IPS-15b (cell line): ENCODE measurements at regions not wholly inside any gene's neighbourhood (a gene's known extent, or its start where the extent isn't known, plus 50 kb on each side); places are given as distances from the start of the nearest gene placed in this dataset.

Experiments used
- H3K27me3 ChIP-seq: one replicate; pipeline ENCODE4 v1.6.1; 2013; ENCODE audit warnings: low read length; ENCODE audit not compliant: control insufficient read depth, insufficient read depth
- H3K36me3 ChIP-seq: one replicate; pipeline ENCODE4 v1.6.1; 2013; ENCODE audit warnings: low read length; ENCODE audit not compliant: control insufficient read depth, insufficient read depth
- H3K4me1 ChIP-seq: one replicate; pipeline ENCODE4 v1.6.1; 2013; ENCODE audit warnings: mild to moderate bottlenecking, low read length; ENCODE audit not compliant: control insufficient read depth, insufficient read depth
- H3K4me3 ChIP-seq: one replicate; pipeline ENCODE4 v1.5.1; 2013; ENCODE audit warnings: low read depth, low read length
- H3K9ac ChIP-seq: one replicate; pipeline ENCODE4 v1.6.1; 2013; ENCODE audit warnings: low read depth, mild to moderate bottlenecking, low read length
- H3K9me3 ChIP-seq: one replicate; pipeline ENCODE4 v1.6.1; 2013; ENCODE audit warnings: mild to moderate bottlenecking, low read length; ENCODE audit not compliant: control insufficient read depth, insufficient read depth

GRCh38 chr4:65102419-65102818, 567.9 kb downstream of the EPHA5 start:
- no peak overlapping the region for H3K9ac ChIP-seq
- H3K4me3 ChIP-seq = no peak overlapping the region
- no peaks in the 10 kb centered on the region for H3K27me3 ChIP-seq
- H3K36me3 ChIP-seq = no peaks in the 10 kb centered on the region
- H3K4me1 ChIP-seq = no peaks in the 10 kb centered on the region
- H3K9me3 ChIP-seq = no peaks in the 10 kb centered on the region

- Histone ChIP-seq H3K4me1 (no peaks in the 10 kb centered on the region), H3K36me3 (no peaks in the 10 kb centered on the region), H3K4me3 (no peak overlapping the region), H3K9ac (no peak overlapping the region), H3K27me3 (no peaks in the 10 kb centered on the region), H3K9me3 (peaks cover 4% of the 10 kb centered on the region)
These were observed 573.7 kb downstream of the EPHA5 start for GRCh38 chr4:65096630-65097029.

DNA sequence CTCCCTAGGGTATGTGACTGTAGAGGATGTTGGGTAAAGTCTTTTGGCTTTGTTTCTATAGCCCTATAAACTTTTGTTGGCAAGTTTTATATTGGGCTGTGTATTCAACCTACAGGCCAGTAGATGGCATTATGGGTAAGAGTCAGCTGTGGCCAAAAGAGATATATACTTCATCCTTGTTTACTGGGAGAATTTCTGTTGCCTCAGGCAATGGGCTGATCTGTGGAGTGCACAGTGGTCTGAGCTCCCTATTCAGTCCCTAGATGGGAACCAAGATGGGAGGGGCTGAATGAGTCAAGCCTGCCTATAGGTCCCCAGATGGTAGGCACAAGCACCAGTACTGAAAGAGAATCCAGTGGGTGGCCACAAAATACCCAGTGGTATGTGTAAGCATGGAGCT, 580.6 kb downstream of the EPHA5 start:
- Histone ChIP-seq H3K4me1 (no peaks in the 10 kb centered on the region), H3K9ac (no peak overlapping the region), H3K4me3 (no peak overlapping the region), H3K9me3 (no peaks in the 10 kb centered on the region), H3K27me3 (no peaks in the 10 kb centered on the region), H3K36me3 (no peaks in the 10 kb centered on the region)

DNA sequence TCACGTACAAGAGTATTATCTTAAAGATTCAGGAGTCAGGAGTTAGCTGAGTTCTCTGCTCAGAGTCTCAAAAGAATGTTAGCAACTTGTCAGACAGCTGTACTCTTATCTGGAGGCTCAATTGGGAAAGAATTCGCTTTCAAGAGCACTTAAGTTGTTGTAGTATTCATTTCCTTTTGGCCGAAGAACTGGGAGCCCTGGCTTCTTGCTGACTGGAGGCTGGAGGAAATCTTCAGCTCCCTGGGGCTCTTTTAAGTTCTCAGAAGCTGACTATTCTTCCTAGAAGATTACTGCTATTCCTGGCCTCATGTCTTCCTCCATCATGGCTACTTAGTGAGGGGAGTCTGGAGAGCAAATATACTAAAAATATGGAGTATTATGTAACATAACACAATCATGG, 587.2 kb downstream of the EPHA5 start:
- Histone ChIP-seq H3K27me3 (no peaks in the 10 kb centered on the region), H3K9ac (no peak overlapping the region), H3K4me3 (no peak overlapping the region), H3K4me1 (no peaks in the 10 kb centered on the region), H3K36me3 (no peaks in the 10 kb centered on the region), H3K9me3 (no peaks in the 10 kb centered on the region)

DNA sequence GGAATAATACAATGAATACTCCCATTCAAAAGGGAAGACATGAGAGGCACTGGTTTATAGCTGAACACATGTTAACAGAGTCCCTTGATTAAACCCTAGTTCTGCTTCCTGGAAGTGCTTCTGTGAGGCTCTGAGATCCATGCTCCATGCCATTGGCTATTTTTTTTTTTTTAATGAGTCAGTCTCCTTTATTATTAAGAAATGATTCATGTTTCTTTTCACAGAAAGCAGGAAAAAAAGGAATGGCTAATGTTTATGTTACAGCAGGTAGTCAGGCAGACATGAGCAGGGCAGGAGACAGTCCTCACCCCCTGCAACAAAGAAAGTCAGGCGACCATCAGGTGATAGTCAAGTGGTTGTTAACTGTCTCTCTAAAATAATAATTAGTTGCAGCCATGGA, 598.7 kb downstream of the EPHA5 start:
- Histone ChIP-seq H3K9ac (no peak overlapping the region), H3K9me3 (no peaks in the 10 kb centered on the region), H3K4me3 (no peak overlapping the region), H3K4me1 (no peaks in the 10 kb centered on the region), H3K27me3 (no peaks in the 10 kb centered on the region), H3K36me3 (no peaks in the 10 kb centered on the region)

DNA sequence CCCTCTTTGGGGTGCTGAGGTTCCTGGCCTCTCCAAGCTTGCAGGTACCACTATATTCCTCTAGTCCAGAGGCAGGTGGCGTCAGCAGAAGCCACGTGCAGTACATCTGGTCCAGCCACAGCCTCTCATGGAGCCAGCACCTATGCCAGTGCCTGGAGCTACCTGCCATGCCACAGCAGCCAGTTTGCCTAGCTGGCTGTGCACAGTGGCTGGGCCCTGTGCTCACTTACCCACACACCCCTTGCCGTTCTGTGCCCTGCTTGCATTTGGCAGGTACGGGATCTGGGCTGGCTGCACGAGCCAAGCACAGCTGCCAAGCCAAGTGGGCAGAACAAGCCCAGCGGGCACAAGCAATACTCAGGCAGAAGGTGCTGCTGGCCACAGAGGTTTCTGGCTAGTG, 601.1 kb downstream of the EPHA5 start:
- no peaks in the 10 kb centered on the region for H3K4me1 ChIP-seq
- H3K27me3 ChIP-seq = no peaks in the 10 kb centered on the region
- no peak overlapping the region for H3K9ac ChIP-seq
- no peaks in the 10 kb centered on the region for H3K9me3 ChIP-seq
- no peak overlapping the region for H3K4me3 ChIP-seq
- H3K36me3 ChIP-seq = no peaks in the 10 kb centered on the region

DNA sequence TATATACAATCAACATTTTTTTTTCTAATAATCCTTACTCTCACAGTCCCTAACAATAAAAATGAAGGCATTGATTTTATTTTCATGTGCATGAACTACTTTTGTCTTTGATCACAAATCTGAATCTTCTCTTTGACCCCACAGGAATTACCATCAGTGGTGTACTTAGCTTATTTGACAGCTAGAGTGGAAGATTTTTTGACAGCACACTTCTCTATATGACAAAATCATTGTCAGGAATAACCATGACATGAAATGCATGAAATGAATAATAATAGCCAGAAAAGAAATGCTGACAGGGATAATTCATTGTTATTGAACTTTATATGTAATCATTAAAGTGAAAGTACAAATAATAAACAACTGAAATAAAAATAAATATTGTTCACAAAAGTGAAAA, 604.2 kb downstream of the EPHA5 start:
- no peak overlapping the region for H3K4me3 ChIP-seq

GRCh38 chr4:65063601-65064000, 606.7 kb downstream of the EPHA5 start:
- Histone ChIP-seq H3K36me3 (no peaks in the 10 kb centered on the region), H3K4me3 (no peak overlapping the region), H3K27me3 (no peaks in the 10 kb centered on the region), H3K4me1 (no peaks in the 10 kb centered on the region), H3K9me3 (no peaks in the 10 kb centered on the region), H3K9ac (no peak overlapping the region)

More for the DNA sequence above, 604.2 kb downstream of the EPHA5 start:
- Histone ChIP-seq H3K36me3 (no peaks in the 10 kb centered on the region), H3K27me3 (no peaks in the 10 kb centered on the region), H3K9me3 (no peaks in the 10 kb centered on the region), H3K4me1 (no peaks in the 10 kb centered on the region), H3K9ac (no peak overlapping the region)

DNA sequence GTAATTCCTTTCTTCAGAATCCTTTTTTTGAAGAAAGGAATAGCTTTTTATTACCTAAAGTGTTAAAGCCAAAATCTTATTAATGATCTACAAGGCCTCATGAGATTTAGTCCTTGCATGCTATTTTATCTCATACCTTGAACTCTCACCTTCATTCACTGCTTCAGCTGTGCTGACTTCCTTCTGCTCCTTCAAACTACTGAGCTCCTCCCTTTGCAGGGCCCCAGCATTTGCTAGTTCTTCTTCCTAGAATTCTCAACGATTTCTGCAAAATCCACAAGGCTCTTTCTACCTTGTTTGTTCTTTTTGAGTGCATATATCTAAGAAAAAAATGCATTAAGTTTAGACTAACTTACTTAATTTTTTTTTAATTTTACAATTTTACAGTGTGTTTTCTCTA, 619.5 kb downstream of the EPHA5 start:
- Histone ChIP-seq H3K4me3 (no peak overlapping the region), H3K9me3 (no peaks in the 10 kb centered on the region), H3K27me3 (no peaks in the 10 kb centered on the region), H3K36me3 (no peaks in the 10 kb centered on the region), H3K9ac (no peak overlapping the region), H3K4me1 (no peaks in the 10 kb centered on the region)

DNA sequence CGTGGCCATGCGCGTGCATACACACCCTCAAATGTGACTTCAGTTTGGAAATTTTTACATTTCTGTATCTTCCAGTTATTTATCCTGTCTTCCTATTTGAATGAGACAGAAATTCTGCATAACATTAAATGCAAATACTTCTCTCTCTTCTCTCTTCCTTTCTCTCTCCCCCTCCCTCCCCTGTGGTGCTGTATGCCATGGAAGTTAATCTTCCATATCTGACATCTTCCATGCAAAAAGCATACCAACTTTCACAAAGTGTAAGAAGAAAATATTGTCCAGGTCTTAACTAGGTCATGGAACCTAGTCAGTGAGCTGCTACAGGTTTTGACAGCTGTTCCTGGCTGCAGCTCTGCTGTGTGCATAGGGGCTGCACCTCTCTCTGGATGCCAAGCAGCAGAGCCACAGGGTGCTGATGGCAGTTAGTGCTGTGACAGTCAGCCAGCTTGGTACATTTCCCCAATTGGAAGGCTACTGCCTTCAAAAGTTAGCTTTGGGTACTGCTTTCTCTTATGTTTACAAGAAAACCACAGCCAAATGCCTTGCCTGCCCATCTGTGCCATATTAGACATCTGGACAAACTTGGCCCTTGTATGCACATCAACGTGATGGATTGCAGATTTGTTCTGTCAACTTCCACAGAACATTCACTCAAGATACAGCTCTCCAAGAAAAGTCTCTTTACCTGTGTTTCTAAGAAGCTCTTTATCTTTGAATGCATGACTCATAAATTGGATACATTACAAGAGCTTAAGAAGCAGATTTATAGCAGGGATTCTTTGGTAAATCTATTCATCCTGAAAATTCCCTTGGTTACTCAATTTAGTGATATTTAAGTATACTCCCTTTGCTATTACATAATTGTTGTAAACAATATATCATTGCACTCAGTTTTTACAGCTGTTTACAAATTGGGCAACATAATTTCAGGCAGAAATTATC, 623.8 kb downstream of the EPHA5 start:
- no peak overlapping the region for H3K9ac ChIP-seq

DNA sequence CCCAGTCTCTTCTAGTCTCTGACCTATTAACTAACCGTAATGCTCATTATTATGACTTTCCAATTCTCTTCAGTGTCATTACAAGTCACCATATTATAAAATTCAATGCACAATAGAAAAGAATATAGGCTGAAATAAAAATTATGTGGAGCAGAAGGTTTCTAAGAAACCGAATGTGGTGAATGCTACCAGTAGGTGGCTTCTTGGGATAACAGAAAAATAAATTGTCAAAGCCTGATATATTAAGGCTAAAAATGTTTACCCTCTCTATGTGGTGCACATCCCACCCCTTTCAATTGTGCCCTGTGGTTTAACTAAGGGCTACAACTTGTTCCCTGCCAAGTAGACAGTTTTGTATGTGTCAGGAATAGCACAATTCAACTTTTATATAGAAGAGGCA, 624.6 kb upstream of the TECRL start:
- no peaks in the 10 kb centered on the region for H3K27me3 ChIP-seq
- no peak overlapping the region for H3K9ac ChIP-seq
- H3K9me3 ChIP-seq = no peaks in the 10 kb centered on the region
- no peaks in the 10 kb centered on the region for H3K4me1 ChIP-seq
- no peaks in the 10 kb centered on the region for H3K36me3 ChIP-seq
- no peak overlapping the region for H3K4me3 ChIP-seq

More for the DNA sequence above, 623.8 kb downstream of the EPHA5 start:
- no peaks in the 10 kb centered on the region for H3K36me3 ChIP-seq
- no peaks in the 10 kb centered on the region for H3K4me1 ChIP-seq
- no peaks in the 10 kb centered on the region for H3K27me3 ChIP-seq
- H3K4me3 ChIP-seq = no peak overlapping the region
- H3K9me3 ChIP-seq = no peaks in the 10 kb centered on the region

DNA sequence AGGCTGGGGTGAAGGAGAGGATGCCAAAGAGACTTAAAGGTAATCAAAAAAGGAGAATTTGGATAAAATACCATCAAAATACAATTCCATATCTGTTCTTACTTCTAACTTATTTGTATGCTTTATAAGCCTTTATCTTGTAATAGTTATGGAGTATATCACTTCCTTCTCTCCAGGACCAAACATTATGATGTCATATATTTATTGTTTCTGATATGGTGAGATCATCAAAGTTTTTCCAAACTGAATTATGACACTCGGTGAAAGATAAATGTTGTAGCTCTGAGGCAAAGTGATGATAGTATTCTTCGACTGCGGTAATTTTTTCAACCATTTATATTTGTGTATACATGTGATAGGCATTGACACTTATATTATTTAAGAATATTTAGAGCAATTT, 619.3 kb upstream of the TECRL start:
- H3K4me3 ChIP-seq = no peak overlapping the region
- no peaks in the 10 kb centered on the region for H3K9me3 ChIP-seq
- no peaks in the 10 kb centered on the region for H3K36me3 ChIP-seq
- no peaks in the 10 kb centered on the region for H3K27me3 ChIP-seq
- no peaks in the 10 kb centered on the region for H3K4me1 ChIP-seq
- H3K9ac ChIP-seq = no peak overlapping the region
